NK-92 treated with Interleukin-12 subunit alpha and Interleukin-12 subunit beta, amount 100 ng/mL, for 24 hours (cell line): ENCODE measurements at regions not wholly inside any gene's neighbourhood (a gene's known extent, or its start where the extent isn't known, plus 50 kb on each side); places are given as distances from the start of the nearest gene placed in this dataset.
"Not testable (repeated sequence)": the region's sequence is repeated elsewhere in the genome, so short reads cannot be mapped to it uniquely, and the experiment has no call there.

Experiments used
- DNase-seq: peaks from one replicate; lab custom pipeline; 2025; lab: John Stamatoyannopoulos, UW

- no peak for DNase-seq
Measured at GRCh38 chr2:111251711-111252110, 131.0 kb downstream of the BCL2L11 start.

GRCh38 chr2:111252436-111252835 lies 131.7 kb downstream of the BCL2L11 start:
- DNase-seq: no peak

GRCh38 chr2:111254916-111255315 lies 134.2 kb downstream of the BCL2L11 start:
- not testable (repeated sequence) for DNase-seq

- not testable (repeated sequence) for DNase-seq
Measured at GRCh38 chr2:111256628-111257027, 135.9 kb downstream of the BCL2L11 start.

GRCh38 chr2:111257607-111258006 lies 136.9 kb downstream of the BCL2L11 start:
- not testable (repeated sequence) for DNase-seq

GRCh38 chr2:111258318-111258717 lies 137.6 kb downstream of the BCL2L11 start:
- not testable (repeated sequence) for DNase-seq

GRCh38 chr2:111262627-111263379 lies 142.1 kb downstream of the BCL2L11 start:
- DNase-seq: not testable (repeated sequence)

GRCh38 chr2:111263380-111264017 lies 142.8 kb downstream of the BCL2L11 start:
- not testable (repeated sequence) for DNase-seq

GRCh38 chr2:111264956-111265355 lies 144.2 kb downstream of the BCL2L11 start:
- DNase-seq: not testable (repeated sequence)

GRCh38 chr2:111266556-111266955 lies 145.8 kb downstream of the BCL2L11 start:
- DNase-seq: not testable (repeated sequence)

- DNase-seq: not testable (repeated sequence)
Measured at GRCh38 chr2:111267038-111267437, 146.3 kb downstream of the BCL2L11 start.

GRCh38 chr2:111269761-111270323 lies 149.1 kb downstream of the BCL2L11 start:
- not testable (repeated sequence) for DNase-seq

GRCh38 chr2:111270569-111270968 lies 149.9 kb downstream of the BCL2L11 start:
- DNase-seq: not testable (repeated sequence)

- DNase-seq: not testable (repeated sequence)
Measured at GRCh38 chr2:111271647-111272304, 151.1 kb downstream of the BCL2L11 start.

- DNase-seq: not testable (repeated sequence)
Measured at GRCh38 chr2:111273007-111273406, 152.3 kb downstream of the BCL2L11 start.

- not testable (repeated sequence) for DNase-seq
Measured at GRCh38 chr2:111275047-111275853, 154.5 kb downstream of the BCL2L11 start.

GRCh38 chr2:111275854-111276171 lies 155.1 kb downstream of the BCL2L11 start:
- DNase-seq: not testable (repeated sequence)

- DNase-seq: not testable (repeated sequence)
Measured at GRCh38 chr2:111278133-111278532, 157.4 kb downstream of the BCL2L11 start.

GRCh38 chr2:111280709-111281286 lies 160.1 kb downstream of the BCL2L11 start:
- DNase-seq: not testable (repeated sequence)

GRCh38 chr2:111282162-111282561 lies 161.4 kb downstream of the BCL2L11 start:
- DNase-seq: not testable (repeated sequence)
